ENCODE measurements at regions not wholly inside any gene's neighbourhood (a gene's known extent, or its start where the extent isn't known, plus 50 kb on each side); places are given as distances from the start of the nearest gene placed in this dataset.

DNA sequence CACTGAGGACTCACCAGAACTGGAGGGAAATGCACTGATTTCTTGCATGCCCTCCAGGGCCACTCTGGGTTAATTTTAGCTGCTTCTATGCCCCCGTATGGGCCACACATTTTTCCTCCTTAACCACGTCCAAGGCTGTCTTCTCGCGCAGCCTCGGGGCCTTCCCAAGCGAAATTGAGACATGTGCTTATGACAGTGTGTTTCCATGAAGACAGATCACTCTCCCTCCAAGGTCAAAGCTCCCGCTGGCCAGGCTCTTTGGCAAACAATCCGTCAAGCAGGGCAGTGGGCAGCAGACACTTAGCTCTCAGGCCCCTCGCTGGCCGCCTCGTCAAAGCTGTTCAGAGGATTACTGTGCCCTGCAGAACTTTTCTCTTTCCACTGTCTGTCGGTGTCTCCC, 243.0 kb upstream of the N4BP1 start:
- TF ChIP-seq, protein P1, sequence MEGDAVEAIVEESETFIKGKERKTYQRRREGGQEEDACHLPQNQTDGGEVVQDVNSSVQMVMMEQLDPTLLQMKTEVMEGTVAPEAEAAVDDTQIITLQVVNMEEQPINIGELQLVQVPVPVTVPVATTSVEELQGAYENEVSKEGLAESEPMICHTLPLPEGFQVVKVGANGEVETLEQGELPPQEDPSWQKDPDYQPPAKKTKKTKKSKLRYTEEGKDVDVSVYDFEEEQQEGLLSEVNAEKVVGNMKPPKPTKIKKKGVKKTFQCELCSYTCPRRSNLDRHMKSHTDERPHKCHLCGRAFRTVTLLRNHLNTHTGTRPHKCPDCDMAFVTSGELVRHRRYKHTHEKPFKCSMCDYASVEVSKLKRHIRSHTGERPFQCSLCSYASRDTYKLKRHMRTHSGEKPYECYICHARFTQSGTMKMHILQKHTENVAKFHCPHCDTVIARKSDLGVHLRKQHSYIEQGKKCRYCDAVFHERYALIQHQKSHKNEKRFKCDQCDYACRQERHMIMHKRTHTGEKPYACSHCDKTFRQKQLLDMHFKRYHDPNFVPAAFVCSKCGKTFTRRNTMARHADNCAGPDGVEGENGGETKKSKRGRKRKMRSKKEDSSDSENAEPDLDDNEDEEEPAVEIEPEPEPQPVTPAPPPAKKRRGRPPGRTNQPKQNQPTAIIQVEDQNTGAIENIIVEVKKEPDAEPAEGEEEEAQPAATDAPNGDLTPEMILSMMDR (IDR thresholded peaks at IDR 0.05; ENCODE audit: low read length, missing control alignments), result no peak
- no peak overlapping the region for H3K4me3 ChIP-seq (replicated peaks; ENCODE audit: low read depth, low read length)
- no peak for DNase-seq (ENCODE audit: low read depth)

DNA sequence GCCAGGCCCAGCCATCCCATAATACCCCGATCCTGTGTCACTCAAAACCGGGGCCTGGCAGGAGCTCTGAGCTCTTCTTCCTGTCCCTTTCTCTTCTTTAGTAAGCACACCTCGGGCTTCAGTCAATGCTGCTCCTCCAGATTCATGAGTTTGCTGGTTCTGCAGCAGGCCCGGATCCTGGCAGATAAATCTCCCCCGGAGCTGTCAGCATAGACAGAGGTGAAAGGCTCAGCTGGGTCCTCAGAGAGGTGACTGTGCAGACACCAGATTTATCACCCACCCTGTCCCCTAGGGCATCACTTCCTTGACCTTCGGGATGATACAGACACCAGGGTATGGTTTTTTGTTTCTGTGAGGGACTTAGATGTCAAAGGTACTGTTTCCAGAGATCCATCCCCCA, 242.5 kb upstream of the N4BP1 start:
- H3K4me3 ChIP-seq (replicated peaks; ENCODE audit: low read depth, low read length), result no peak overlapping the region
- DNase-seq (ENCODE audit: low read depth), result no peak
- TF ChIP-seq, protein P1 (IDR thresholded peaks at IDR 0.05; ENCODE audit: low read length, missing control alignments), result no peak

DNA sequence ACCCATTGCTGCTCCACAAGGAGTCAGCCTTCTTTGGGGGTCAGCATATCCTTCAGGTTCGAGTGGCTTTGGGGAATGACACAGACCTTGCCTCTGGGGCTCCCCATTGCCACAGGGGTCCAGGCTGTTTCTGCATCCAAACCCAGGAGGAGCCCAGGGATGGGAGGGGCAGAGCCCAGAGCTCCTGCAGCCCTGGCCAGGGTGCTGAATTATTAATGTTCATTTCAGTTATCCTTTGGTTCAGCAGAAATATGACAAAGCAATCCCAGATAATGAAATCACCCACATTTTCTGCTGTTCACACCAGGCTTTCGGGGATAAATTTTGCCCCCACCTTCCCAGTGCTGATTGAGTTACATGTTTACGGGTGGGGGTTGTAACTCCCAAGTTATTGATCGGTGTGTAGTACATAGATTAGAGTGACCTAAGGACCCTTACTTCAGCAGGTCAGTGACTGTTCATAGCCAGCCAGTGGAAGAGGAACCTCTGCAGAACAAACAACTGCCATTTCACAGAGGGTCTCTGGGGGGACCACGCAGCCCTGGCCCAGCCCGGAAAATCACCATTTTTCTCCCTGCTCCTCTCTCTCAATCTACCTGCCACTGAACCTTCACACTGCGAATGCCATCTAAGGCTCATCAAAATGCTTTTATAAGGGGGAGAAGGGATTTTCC, 240.3 kb upstream of the N4BP1 start:
- TF ChIP-seq, protein P1 (IDR thresholded peaks at IDR 0.05; ENCODE audit: low read length, missing control alignments), result no peak
- no peak for DNase-seq (ENCODE audit: low read depth)

DNA sequence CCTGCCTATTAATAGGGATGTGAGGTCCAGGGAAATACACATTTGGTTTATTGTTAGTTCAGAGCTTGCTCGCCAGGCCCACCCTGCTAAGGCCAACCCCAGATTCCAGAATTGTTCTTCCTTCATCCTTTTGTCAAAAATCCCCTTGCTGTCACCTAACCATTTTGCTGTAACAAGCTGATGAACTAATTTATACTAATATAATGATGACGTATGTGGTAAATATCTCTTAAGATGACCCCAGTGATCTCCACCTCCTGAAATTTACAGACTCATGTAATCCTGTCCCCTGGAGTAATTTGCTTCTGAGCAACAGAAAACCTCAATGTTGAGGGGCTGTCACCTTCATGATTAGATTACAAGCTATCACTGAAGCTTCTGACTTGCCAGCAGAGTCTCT, 236.3 kb upstream of the N4BP1 start:
- H3K4me3 ChIP-seq (replicated peaks; ENCODE audit: low read depth, low read length), result no peak overlapping the region
- DNase-seq (ENCODE audit: low read depth), result no peak
- TF ChIP-seq, protein P1 (IDR thresholded peaks at IDR 0.05; ENCODE audit: low read length, missing control alignments), result no peak

More for the DNA sequence above, 240.3 kb upstream of the N4BP1 start:
- no peak overlapping the region for H3K4me3 ChIP-seq (replicated peaks; ENCODE audit: low read depth, low read length)

DNA sequence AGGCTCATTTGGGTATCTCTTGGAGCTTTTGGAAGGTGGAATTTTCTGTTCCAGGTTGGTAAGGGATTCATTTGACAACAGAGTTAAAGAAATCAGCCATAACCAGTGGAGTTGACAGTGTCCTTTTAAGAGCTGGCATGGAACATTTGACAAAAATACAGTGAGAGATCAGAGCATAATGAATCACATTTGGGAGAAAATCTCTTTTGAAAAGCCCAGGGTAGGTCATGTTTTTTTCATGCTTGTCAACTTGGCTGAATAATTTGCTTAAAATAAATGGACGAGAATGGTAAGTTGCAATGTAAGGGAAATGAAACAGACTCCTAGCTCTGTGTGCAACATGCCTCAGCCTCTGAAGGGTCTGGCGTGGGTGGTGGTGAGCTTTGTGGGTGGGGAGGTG, 235.3 kb upstream of the N4BP1 start:
- H3K4me3 ChIP-seq (replicated peaks; ENCODE audit: low read depth, low read length), result no peak overlapping the region
- no peak for DNase-seq (ENCODE audit: low read depth)
- TF ChIP-seq, protein P1 (IDR thresholded peaks at IDR 0.05; ENCODE audit: low read length, missing control alignments), result no peak

DNA sequence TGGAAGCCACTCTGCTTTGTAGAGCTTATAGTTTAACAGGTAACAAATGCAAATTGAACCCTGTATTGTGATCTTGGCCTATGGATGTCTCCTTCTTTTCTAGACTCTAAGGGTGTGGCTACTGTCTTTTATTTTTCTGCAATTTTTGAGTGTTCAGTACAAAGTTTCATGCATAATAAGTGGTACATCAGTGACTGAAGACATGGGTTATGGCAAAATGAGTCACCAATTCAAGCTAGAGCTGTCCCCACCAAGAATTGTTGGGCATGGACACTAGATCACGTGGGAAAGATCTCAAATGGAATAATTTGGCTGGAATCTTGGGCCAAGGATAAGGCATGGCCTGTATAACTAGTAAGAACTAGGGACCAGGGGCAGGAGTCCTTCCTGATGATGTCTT, 228.4 kb upstream of the N4BP1 start:
- no peak for DNase-seq (ENCODE audit: low read depth)
- no peak overlapping the region for H3K4me3 ChIP-seq (replicated peaks; ENCODE audit: low read depth, low read length)
- TF ChIP-seq, protein P1 (IDR thresholded peaks at IDR 0.05; ENCODE audit: low read length, missing control alignments), result no peak

DNA sequence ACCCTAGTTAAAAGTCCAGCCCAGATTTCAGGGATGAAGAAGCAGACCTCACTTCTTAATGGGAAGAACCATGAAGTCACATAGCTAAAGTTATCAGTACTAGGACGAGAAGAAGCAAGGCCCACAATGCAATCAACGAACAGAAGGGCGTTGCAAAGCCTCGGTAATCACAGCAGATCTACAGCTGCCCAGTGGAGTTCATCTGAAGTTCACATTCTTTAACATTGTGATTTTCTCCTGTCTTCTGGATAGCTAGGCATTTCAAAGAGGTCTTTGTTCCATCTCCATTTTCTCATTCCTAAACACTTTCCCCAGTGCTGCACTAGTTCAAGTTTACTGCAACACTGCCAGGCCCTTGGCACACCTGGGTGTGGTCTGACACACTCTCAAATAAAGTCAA, 226.7 kb upstream of the N4BP1 start:
- no peak for DNase-seq (ENCODE audit: low read depth)
- TF ChIP-seq, protein P1 (IDR thresholded peaks at IDR 0.05; ENCODE audit: low read length, missing control alignments), result no peak
- no peak overlapping the region for H3K4me3 ChIP-seq (replicated peaks; ENCODE audit: low read depth, low read length)
